M059J (cell line): ENCODE measurements at regions not wholly inside any gene's neighbourhood (a gene's known extent, or its start where the extent isn't known, plus 50 kb on each side); places are given as distances from the start of the nearest gene placed in this dataset.

Experiments used
- DNase-seq: peaks from one replicate; pipeline ENCODE4 v3.0.0-alpha.2; 2012; ENCODE audit warnings: low read depth

GRCh38 chr7:4612939-4613841, 68.9 kb upstream of the FOXK1 start:
- peak; percentile 59 for DNase-seq

GRCh38 chr7:4613846-4614548, 68.1 kb upstream of the FOXK1 start:
- peak; percentile 59 for DNase-seq

GRCh38 chr7:4616116-4616515, 66.0 kb upstream of the FOXK1 start:
- no peak for DNase-seq

- DNase-seq = no peak
Observed at GRCh38 chr7:4621396-4621795, 60.7 kb upstream of the FOXK1 start.

GRCh38 chr7:4626318-4626845, 55.7 kb upstream of the FOXK1 start:
- no peak for DNase-seq

- no peak for DNase-seq
Observed at GRCh38 chr7:4629287-4629895, 52.7 kb upstream of the FOXK1 start.

- DNase-seq = peak; percentile 88
Observed at GRCh38 chr7:4631380-4632179, 50.5 kb upstream of the FOXK1 start.
